ENCODE measurements at regions not wholly inside any gene's neighbourhood (a gene's known extent, or its start where the extent isn't known, plus 50 kb on each side); places are given as distances from the start of the nearest gene placed in this dataset.

DNA sequence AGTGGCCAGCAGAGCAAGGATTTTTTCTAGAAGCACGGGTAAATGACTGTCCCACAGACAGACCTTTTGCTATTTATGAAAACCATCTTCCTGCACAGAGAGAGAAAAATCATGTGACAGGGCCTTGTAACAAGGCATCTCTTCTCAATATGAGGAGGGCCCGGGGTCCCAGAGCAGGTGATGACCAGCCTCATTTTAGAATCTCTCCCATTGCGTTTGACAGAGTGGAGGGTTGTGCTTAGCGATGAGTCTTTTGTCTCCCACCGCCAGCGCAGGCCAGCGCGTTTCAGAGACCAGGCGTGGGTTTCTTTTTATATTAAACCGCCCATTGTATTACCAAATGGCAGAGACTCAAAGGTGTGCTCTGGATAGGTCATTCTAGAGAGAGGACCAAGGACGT is 97.4 kb upstream of the UBL3 start:
- no peaks in the 10 kb centered on the region for H4K20me1 ChIP-seq (replicated peaks in 1 of 2; ENCODE audit: control insufficient read depth in 1 of 2, insufficient read depth in 2 of 2, low read length in 2 of 2)
- H2BK120ac ChIP-seq (replicated peaks; ENCODE audit: low read depth, low read length), result no peak overlapping the region
- no peak overlapping the region for H4K8ac ChIP-seq (ENCODE audit: extremely low read depth, insufficient read depth, low read length)
- ChIA-PET POLR2A (ENCODE audit: partially characterized antibody) (no interaction called here), CTCF (ENCODE audit: partially characterized antibody) (interaction anchor here (1.0 to 1.6 kb wide), 3 partner anchors 9 to 41 kb away, joined by 3 to 4 read pairs (median 4); no protein-coding TSS in a partner anchor)
- no peak overlapping the region for H3K9ac ChIP-seq (replicated peaks in 1 of 4; ENCODE audit: extremely low read depth in 1 of 4, low read depth in 3 of 4, low read length in 3 of 4)
- H3K23ac ChIP-seq (ENCODE audit: insufficient read length), result no peak overlapping the region
- peaks cover 0 to 7% (median 4%) of the 10 kb centered on the region in 4 experiments; a peak in 6 of 7 replicates for H3K4me1 ChIP-seq (replicated peaks in 1 of 4; ENCODE audit: control insufficient read depth in 3 of 4, insufficient read depth in 4 of 4, low read length in 3 of 4)
- no peaks in the 10 kb centered on the region for H3K79me1 ChIP-seq (ENCODE audit: low read depth, low read length)
- no peak overlapping the region for H4K5ac ChIP-seq (ENCODE audit: insufficient read length, low read depth, low read length)
- H3K4me2 ChIP-seq (ENCODE audit: insufficient read depth in 1 of 2, low read depth in 2 of 2, low read length in 2 of 2), result no peak overlapping the region
- H3K4me3 ChIP-seq (ENCODE audit: extremely low read depth in 1 of 4, insufficient read depth in 2 of 4, low read depth in 3 of 4, low read length in 4 of 4), result no peak overlapping the region
- 79% methylated on average over 11 of the region's 11 CpGs; no CpG with 5 or more reads in 1 of the 2 experiments for WGBS, 2 experiments (ENCODE audit: extremely low coverage in 1 of 2, insufficient coverage in 1 of 2, insufficient read length in 1 of 2, insufficient replicate concordance in 2 of 2, low coverage in 1 of 2, low lambda C conversion rate in 2 of 2, missing lambda C conversion rate in 1 of 2)
- 0 out of 2 replicates have a peak overlapping the region, but pooled peaks have one; percentile 40 for H2BK12ac ChIP-seq (ENCODE audit: low read depth, low read length)
- H3K36me3 ChIP-seq (ENCODE audit: control insufficient read depth in 2 of 4, insufficient read depth in 4 of 4, low read length in 3 of 4), result no peaks in the 10 kb centered on the region
- no peak overlapping the region for H3K56ac ChIP-seq (replicated peaks; ENCODE audit: insufficient read length, low read depth, low read length)
- no peak overlapping the region for H3K18ac ChIP-seq (ENCODE audit: extremely low read depth, low read length)
- FAIRE-seq (no peak), DNase-seq (ENCODE audit: low read depth in 1 of 2, low spot score in 2 of 2) (no peak)
- no peak overlapping the region for H2BK20ac ChIP-seq (ENCODE audit: low read length)
- no peak overlapping the region for H2BK15ac ChIP-seq (ENCODE audit: low read length)
- H3K9me3 ChIP-seq (ENCODE audit: insufficient read depth in 2 of 2, low read depth in 1 of 2, low read length in 1 of 2), result no peaks in the 10 kb centered on the region
- H4K91ac ChIP-seq (replicated peaks; ENCODE audit: insufficient read length, low read length), result no peak overlapping the region
- no peak overlapping the region for H2AFZ ChIP-seq (ENCODE audit: low read length)
- no peak overlapping the region for H2BK5ac ChIP-seq (ENCODE audit: low read depth, low read length)
- H3K79me2 ChIP-seq (ENCODE audit: control insufficient read depth in 1 of 2, insufficient read depth in 2 of 2, low read length in 2 of 2), result no peaks in the 10 kb centered on the region
- no peak for TF ChIP-seq EGR1 (IDR thresholded peaks at IDR 0.05; ENCODE audit: borderline replicate concordance, low read depth, low read length)
- TF ChIP-seq YY1 (IDR thresholded peaks at IDR 0.05; ENCODE audit: low read depth, low read length), result no peak
- TF ChIP-seq CEBPB (IDR thresholded peaks at IDR 0.05; ENCODE audit: low read depth, low read length), result no peak
- no peak for TF ChIP-seq JUN (IDR thresholded peaks at IDR 0.05; ENCODE audit: low read depth, low read length)
- TF ChIP-seq, protein P1, sequence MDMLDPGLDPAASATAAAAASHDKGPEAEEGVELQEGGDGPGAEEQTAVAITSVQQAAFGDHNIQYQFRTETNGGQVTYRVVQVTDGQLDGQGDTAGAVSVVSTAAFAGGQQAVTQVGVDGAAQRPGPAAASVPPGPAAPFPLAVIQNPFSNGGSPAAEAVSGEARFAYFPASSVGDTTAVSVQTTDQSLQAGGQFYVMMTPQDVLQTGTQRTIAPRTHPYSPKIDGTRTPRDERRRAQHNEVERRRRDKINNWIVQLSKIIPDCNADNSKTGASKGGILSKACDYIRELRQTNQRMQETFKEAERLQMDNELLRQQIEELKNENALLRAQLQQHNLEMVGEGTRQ (IDR thresholded peaks at IDR 0.05; ENCODE audit: low read length), result no peak
- TF ChIP-seq NRF1 (IDR thresholded peaks at IDR 0.05; ENCODE audit: low read depth, low read length), result no peak
- TF ChIP-seq, protein P2, sequence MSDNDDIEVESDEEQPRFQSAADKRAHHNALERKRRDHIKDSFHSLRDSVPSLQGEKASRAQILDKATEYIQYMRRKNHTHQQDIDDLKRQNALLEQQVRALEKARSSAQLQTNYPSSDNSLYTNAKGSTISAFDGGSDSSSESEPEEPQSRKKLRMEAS (IDR thresholded peaks at IDR 0.05), result no peak
- no peak for TF ChIP-seq CTBP2 (IDR thresholded peaks at IDR 0.05; ENCODE audit: borderline replicate concordance, insufficient read depth, insufficient read length, low read length)
- TF ChIP-seq SRF (IDR thresholded peaks at IDR 0.05; ENCODE audit: low read depth, low read length), result no peak
- TF ChIP-seq, protein P3, sequence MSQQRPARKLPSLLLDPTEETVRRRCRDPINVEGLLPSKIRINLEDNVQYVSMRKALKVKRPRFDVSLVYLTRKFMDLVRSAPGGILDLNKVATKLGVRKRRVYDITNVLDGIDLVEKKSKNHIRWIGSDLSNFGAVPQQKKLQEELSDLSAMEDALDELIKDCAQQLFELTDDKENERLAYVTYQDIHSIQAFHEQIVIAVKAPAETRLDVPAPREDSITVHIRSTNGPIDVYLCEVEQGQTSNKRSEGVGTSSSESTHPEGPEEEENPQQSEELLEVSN (IDR thresholded peaks at IDR 0.05), result no peak
- TF ChIP-seq KDM1A (IDR thresholded peaks at IDR 0.05; ENCODE audit: borderline replicate concordance, low read length), result no peak
- no peak for TF ChIP-seq BRCA1 (IDR thresholded peaks at IDR 0.05; ENCODE audit: low read depth, low read length)
- no peak for TF ChIP-seq RBBP5 (IDR thresholded peaks at IDR 0.05; ENCODE audit: borderline replicate concordance, low read depth, low read length)
- no peaks in the 10 kb centered on the region for H3K23me2 ChIP-seq (ENCODE audit: low read depth, low read length)
- no peak overlapping the region for H2AK5ac ChIP-seq (ENCODE audit: low read depth, low read length)
- H3K27ac ChIP-seq (ENCODE audit: low read depth, low read length), result no peak overlapping the region
- H3K4ac ChIP-seq (replicated peaks; ENCODE audit: insufficient read length, low read depth, low read length), result no peak overlapping the region
- H3K14ac ChIP-seq (ENCODE audit: insufficient read length), result no peak overlapping the region
- H3K27me3 ChIP-seq (replicated peaks in 1 of 4; ENCODE audit: control insufficient read depth in 3 of 4, extremely low read depth in 1 of 4, insufficient read depth in 3 of 4, low read length in 3 of 4), result peaks cover 0 to 8% (median 2%) of the 10 kb centered on the region in 4 experiments; a peak in 2 of 7 replicates
